ENCODE measurements at regions not wholly inside any gene's neighbourhood (a gene's known extent, or its start where the extent isn't known, plus 50 kb on each side); places are given as distances from the start of the nearest gene placed in this dataset.

GRCh38 chr2:238573065-238573778, 146.5 kb downstream of the ASB1 start:
- Histone ChIP-seq H3K9me3 (peaks cover 0 to 4% (median 0%) of the 10 kb centered on the region in 3 donors), H3K36me3 (no peaks in the 10 kb centered on the region), H3K27ac (no peak overlapping the region), H3K4me1 (no peaks in the 10 kb centered on the region), H3K27me3 (peaks cover 0 to 23% of the 10 kb centered on the region in 2 donors), H3K4me3 (no peak overlapping the region)
- TF ChIP-seq, protein P1, sequence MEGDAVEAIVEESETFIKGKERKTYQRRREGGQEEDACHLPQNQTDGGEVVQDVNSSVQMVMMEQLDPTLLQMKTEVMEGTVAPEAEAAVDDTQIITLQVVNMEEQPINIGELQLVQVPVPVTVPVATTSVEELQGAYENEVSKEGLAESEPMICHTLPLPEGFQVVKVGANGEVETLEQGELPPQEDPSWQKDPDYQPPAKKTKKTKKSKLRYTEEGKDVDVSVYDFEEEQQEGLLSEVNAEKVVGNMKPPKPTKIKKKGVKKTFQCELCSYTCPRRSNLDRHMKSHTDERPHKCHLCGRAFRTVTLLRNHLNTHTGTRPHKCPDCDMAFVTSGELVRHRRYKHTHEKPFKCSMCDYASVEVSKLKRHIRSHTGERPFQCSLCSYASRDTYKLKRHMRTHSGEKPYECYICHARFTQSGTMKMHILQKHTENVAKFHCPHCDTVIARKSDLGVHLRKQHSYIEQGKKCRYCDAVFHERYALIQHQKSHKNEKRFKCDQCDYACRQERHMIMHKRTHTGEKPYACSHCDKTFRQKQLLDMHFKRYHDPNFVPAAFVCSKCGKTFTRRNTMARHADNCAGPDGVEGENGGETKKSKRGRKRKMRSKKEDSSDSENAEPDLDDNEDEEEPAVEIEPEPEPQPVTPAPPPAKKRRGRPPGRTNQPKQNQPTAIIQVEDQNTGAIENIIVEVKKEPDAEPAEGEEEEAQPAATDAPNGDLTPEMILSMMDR (IDR thresholded peaks at IDR 0.05), result peak in 1 of 2 experiments; percentile 27
- intact Hi-C loops (cut with DNase I; ENCODE audit: low total_unique reads), result no loop called here
- DNase-seq, result peak in 1 of 2 donors; percentile 53

DNA sequence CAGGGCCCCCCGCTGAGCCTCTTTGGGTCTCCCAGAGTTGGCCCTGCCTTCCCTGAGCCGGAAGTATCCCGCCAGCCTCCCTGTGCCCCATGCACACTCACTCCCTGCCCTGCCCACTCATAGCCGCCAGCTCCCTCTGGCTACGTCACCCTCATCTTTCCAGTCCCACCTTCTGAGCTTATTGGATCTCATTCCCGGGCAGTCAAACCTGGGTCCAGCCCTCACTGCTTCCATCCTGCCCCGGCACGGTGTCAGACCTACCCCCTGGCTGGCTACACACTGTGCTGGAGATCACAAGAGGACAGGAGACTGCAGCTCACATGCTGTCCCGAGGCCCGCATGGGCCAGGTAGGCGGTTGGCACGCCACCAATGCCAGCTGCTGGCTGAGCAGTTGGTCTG, 147.2 kb downstream of the ASB1 start:
- intact Hi-C loops (cut with DNase I; ENCODE audit: low total_unique reads), result no loop called here
- H3K27me3 ChIP-seq, result peaks cover 0 to 19% of the 10 kb centered on the region in 2 donors
- no peaks in the 10 kb centered on the region for H3K4me1 ChIP-seq
- H3K27ac ChIP-seq, result no peak overlapping the region
- no peaks in the 10 kb centered on the region for H3K36me3 ChIP-seq
- TF ChIP-seq, protein P1 (IDR thresholded peaks at IDR 0.05), result no peak
- H3K4me3 ChIP-seq, result no peak overlapping the region
- peaks cover 0 to 4% (median 0%) of the 10 kb centered on the region in 3 donors for H3K9me3 ChIP-seq
- DNase-seq, result peak in 1 of 2 donors; percentile 59

- Histone ChIP-seq H3K27me3 (peaks cover 0 to 13% of the 10 kb centered on the region in 2 donors), H3K4me3 (no peak overlapping the region), H3K27ac (no peak overlapping the region), H3K36me3 (no peaks in the 10 kb centered on the region), H3K4me1 (no peaks in the 10 kb centered on the region), H3K9me3 (peaks cover 0 to 4% (median 0%) of the 10 kb centered on the region in 3 donors)
- TF ChIP-seq, protein P1 (IDR thresholded peaks at IDR 0.05), result no peak
- intact Hi-C loops (cut with DNase I; ENCODE audit: low total_unique reads), result no loop called here
- DNase-seq, result peak in 1 of 2 donors; percentile 39
Observed at GRCh38 chr2:238574490-238575271, 148.0 kb downstream of the ASB1 start.

DNA sequence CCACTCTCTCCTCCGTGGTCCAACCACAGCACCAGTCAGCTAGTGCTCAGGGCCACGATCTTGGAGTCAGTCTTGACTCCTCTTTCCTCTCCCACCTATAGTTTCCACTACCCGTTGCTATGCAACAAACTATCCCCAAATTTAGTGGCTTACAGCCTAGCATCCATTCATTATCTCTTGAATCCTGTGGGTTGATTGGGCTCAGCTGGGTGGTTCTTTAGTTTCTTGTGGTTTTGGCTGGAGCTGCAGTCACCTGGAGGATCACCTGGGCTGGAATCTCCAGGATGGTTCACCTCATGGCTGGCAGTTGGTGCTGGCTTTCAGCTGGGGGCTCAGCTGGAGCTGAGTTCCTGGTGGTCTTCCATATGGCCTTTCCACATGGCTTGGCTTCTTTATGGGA, 149.9 kb downstream of the ASB1 start:
- intact Hi-C loops (cut with DNase I; ENCODE audit: low total_unique reads), result no loop called here
- Histone ChIP-seq H3K4me3 (no peak overlapping the region), H3K9me3 (peaks cover 0 to 4% (median 0%) of the 10 kb centered on the region in 3 donors), H3K4me1 (no peaks in the 10 kb centered on the region), H3K27ac (no peak overlapping the region), H3K36me3 (no peaks in the 10 kb centered on the region), H3K27me3 (peaks cover 0 to 3% of the 10 kb centered on the region in 2 donors)
- DNase-seq, result no peak
- TF ChIP-seq, protein P1 (IDR thresholded peaks at IDR 0.05), result no peak

- H3K9me3 ChIP-seq, result peaks cover 0 to 4% (median 0%) of the 10 kb centered on the region in 3 donors
- H3K27ac ChIP-seq, result no peak overlapping the region
- H3K4me3 ChIP-seq, result no peak overlapping the region
- intact Hi-C loops (cut with DNase I; ENCODE audit: low total_unique reads), result no loop called here
- H3K27me3 ChIP-seq, result peaks cover 0 to 3% of the 10 kb centered on the region in 2 donors
- H3K4me1 ChIP-seq, result no peaks in the 10 kb centered on the region
- H3K36me3 ChIP-seq, result no peaks in the 10 kb centered on the region
- peak in 1 of 2 donors; percentile 45 for DNase-seq
- TF ChIP-seq, protein P1 (IDR thresholded peaks at IDR 0.05), result no peak
Observed at GRCh38 chr2:238578256-238578655, 151.5 kb downstream of the ASB1 start.
